CD4-positive, alpha-beta T cell treated with Interleukin-4 for 1 hour (primary cell): ENCODE measurements at regions not wholly inside any gene's neighbourhood (a gene's known extent, or its start where the extent isn't known, plus 50 kb on each side); places are given as distances from the start of the nearest gene placed in this dataset.
A peak's percentile ranks its signal among the peaks of the same experiment; 100 is the strongest.
"Not testable (repeated sequence)": the region's sequence is repeated elsewhere in the genome, so short reads cannot be mapped to it uniquely, and the experiment has no call there.

ENCODE experiments used
- DNase-seq, 2 donors: peaks; one replicate each; pipeline ENCODE4 v3.0.0-alpha.2; 2020 to 2022

DNA sequence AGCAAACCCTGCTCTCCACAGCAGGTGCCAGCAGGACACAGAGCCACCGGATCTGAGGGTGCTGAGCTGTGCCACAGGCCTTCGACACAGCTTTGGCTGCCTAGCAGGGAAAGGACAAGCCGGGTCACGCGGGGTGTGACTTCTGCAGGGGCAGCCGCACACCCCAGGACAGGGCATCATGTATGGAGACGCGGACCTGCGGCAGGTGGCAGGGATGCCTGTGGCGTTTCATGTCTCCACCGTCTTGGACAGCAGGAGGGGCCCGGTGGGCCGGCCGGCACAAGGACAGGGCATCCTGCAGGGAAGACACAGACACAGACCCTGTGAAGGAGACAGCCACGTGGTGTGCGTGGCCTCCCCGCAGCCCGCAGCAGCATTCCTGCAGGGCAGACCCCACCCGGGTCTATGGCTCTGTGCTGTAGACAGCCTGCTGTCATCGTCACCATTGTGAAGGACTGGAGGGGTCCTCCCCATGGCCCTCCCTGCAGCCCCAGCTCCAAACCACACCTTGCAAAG lies 109.2 kb downstream of the PDGFA start:
- no peak for DNase-seq

DNA sequence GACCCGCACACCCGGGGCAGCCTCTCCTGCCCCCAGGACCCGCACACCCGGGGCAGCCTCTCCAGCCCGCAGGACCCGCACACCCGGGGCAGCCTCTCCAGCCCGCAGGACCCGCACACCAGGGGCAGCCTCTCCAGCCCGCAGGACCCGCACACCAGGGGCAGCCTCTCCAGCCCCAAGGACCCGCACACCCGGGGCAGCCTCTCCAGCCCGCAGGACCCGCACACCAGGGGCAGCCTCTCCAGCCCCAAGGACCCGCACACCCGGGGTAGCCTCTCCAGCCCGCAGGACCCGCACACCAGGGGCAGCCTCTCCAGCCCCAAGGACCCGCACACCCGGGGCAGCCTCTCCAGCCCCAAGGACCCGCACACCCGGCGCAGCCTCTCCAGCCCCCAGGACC lies 108.5 kb downstream of the PDGFA start:
- DNase-seq: not testable (repeated sequence)

DNA sequence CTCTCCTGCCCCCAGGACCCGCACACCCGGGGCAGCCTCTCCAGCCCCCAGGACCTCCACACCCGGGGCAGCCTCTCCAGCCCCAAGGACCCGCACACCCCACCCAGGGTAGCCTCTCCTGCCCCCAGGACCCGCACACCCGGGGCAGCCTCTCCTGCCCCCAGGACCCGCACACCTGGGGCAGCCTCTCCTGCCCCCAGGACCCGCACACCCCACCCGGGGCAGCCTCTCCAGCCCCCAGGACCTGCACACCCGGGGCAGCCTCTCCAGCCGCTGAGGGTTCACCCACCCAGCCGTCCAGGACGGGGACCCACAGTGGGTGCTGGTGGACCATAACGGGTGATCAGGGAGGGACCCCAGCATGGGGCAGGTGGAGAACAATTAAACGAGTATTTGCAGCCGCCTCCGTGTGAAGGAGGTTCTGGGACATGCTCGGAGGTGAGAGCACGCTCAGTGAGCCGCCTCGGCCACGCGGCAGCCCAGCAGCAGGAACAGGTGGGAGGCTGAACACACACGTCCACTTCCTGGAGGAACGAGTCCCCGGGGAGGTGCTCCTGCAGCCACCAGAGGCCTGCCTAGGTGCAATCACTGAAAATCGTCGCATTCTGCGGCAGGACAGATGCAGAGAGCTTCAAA lies 107.9 kb downstream of the PDGFA start:
- no peak for DNase-seq

DNA sequence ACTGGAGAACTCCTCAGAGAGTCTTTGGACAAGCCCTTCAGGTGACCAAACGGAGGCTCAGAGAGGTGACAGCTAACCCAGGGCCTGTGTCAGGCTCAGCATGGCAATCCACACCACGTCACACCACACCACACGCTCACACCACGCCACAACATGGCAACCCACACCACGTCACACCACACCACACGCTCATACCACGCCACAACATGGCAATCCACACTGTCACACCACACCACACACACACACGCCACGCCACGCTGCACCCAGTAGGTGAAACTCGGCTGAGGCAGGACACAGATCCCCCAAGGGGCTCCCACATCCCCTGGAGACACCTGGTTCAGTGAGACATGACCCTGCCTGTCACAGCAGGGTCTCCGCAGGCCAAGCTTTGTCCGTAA lies 107.3 kb downstream of the PDGFA start:
- no peak for DNase-seq

DNA sequence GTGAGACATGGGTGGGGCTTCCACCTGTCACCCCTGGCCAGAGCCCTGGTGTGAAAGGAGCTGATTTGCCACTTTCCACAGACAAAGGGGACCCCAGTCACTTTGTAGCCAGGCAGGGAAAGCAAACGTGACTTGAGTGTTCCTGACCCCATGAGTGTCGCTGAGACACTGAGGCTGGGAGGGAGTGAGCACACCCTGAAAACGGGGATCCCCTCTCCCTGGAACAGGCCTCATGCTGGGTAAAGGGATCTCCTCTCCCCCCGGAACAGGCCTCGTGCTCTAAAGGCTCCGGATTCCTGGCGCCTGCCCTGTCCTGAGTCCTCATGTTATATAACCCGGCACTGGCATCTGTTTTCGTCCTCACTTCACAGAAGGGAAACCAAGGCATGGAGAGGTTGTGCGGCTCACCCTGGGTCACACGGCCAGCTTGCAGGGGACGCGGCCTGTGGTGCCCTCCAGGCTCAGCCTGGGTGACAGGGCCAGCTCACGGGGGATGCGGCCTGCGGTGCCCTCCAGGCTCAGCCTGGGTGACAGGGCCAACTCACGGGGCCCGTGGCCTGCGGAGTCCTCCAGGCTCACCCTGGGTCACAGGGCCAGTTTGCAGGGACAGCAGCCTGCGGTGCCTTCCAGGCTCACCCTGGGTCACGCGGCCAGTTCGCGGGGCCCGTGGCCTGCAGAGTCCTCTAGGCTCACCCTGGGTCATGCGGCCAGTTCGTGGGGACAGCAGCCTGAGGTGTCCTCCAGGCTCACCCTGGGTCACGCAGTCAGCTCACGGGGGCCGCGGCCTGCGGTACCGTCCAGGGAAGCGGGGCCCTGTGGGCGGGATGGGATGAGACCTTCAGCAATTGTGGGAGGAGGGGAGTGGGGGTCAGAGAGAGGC lies 104.7 kb downstream of the PDGFA start:
- DNase-seq: no peak

DNA sequence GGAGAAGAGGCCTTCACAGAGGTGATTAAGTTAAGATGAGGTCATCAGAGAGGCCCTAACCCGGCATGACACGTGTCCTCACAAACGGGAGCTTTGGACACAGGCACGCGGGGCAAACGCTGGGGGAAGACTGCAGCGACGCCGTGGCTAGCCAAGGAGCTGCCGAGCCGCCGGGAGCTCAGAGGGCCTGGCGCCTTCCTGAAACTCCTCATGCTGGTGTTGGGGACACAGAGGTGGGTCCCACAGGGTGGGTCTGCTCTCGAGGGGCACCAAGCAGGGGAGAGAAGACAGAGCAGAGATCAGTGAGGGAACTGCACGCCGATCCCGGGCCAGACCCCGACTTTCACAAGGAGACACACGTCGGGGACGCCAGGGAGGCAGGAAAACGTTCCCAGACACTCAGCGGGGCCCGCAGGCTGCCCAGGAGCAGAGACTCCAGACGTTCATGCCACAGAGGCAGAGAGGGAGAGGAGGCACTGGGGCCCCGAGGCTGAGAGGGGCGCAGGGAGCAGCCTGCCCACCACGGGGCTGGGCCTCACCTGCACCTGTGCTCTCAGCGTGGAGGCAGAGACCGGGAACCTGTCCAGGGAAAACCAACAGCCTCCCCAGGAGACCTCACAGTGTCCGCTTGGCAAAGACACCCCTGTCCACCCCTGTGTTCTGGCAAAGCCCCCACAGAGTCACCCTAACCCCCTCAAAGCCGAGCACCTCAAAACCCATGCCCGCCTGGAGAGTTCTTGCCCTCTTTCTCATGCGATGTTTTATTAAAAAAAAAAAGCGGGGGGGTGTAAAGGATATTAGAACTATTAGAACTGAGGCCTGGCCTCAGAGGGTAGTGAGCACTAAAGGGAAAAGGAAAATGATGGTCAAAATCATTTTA lies 103.8 kb downstream of the PDGFA start:
- no peak for DNase-seq

DNA sequence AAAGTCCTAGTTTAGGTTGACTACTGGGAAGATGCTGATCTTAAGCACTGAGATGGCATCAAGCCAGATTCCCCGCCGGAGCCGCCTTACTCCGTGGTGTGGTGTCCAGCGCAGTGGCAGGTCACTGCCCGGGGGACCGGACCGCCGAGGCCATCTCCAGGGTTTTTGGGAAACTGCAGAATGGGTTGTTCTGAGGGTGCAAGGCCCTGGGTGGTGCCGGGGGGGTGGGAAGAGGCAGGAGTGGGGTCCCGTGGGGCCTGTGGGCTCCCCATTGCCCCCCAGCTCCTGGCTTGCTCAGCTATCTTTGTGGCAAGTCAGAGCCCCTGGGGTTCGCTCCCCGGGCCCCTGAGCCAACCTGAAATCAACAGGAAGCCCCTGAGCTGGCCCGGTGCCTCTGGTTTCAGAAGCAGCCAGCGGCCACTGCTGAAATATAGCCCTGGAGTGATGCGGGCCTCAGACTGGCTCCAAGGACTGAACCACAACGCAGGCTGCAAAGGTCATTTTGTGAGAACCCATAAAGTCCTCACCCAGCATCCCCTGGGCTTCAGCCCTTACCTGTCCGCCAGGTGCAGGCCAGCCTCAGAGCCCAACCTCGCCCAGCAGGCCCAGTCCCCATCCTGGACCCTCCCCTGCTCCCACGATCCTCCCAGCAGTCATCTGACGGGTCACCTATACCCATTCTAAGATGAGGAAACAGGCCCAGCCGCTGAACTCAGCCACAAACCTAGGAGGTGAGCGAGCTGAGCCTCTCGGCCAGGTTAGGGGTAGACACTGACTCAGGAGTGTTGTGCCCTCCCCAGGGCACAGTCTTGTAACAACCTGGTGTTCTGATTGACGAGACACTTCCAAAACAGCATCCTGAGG lies 102.7 kb downstream of the PDGFA start:
- DNase-seq: no peak

DNA sequence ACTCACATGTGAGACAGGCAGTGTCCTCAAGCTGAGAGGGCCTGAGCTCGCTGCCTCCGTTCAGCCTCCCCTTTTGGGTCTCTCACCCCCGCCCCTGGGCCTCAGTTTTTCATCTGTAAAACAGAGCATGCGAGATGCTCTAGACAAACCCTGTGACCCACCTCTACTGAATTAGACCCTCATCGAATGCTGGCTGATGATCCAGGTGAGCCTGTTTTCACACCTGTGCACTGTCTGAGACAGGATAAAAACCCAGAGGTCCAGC lies 102.1 kb downstream of the PDGFA start:
- no peak for DNase-seq

DNA sequence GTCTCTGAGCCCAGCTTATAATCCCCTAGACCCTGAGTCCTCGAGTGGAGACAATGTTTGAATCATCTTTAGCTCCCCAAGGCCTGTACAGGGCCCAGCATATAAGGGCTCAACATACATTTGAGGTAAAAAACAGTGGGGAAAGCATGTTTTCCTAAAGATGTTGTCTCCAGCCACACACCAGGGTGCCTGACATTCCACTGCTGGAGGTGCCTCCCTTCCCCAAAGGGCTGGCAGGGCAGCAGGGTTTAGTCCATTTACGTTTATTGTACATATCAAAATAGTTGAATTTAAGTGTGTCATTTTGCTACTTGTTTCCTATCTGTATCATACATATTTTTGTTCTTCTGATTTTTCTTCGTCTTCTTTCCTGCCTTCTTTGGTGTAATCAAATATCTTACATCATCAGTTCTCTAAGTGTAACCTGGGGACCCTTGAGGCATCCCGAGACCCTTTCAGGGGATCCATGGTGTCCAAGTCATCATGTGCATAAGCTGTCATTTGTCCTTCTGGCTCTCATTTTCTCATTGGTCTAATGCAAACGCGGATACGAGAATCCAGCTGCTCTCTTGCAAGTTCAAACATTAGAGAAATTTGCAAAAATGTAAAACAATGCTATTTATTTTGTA lies 101.6 kb downstream of the PDGFA start:
- DNase-seq: no peak

DNA sequence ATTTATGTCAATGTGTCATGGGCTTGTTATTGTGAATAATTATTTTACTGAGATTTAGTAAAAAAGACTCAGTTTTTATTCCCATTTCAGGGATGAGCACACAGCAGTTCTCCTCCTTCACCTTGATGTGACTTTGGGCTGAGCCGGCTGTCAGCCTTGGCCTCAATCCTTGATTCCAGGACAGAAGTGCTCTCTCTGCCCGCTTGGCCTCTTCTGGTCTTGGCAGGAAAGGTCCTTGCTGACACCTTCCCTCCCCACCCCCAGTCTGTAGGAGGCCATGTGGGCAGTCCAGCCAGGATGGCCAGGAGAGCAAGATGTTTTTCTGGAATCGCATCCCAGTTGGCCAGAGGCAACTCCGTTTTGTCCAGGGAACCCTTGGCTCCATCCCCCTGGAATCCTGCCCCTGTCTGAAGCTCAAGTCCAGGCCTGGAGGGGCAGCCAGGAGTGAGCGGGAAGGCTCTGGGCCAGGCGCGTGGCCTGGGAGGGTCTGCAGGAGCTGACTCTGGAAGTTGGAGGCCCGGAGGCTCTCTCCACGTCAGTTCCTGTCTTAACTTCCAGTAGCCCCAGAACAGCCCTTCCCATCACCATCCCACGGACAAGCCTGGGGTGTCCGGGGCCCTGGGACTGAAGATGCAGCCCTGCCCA lies 100.9 kb downstream of the PDGFA start:
- DNase-seq: no peak

DNA sequence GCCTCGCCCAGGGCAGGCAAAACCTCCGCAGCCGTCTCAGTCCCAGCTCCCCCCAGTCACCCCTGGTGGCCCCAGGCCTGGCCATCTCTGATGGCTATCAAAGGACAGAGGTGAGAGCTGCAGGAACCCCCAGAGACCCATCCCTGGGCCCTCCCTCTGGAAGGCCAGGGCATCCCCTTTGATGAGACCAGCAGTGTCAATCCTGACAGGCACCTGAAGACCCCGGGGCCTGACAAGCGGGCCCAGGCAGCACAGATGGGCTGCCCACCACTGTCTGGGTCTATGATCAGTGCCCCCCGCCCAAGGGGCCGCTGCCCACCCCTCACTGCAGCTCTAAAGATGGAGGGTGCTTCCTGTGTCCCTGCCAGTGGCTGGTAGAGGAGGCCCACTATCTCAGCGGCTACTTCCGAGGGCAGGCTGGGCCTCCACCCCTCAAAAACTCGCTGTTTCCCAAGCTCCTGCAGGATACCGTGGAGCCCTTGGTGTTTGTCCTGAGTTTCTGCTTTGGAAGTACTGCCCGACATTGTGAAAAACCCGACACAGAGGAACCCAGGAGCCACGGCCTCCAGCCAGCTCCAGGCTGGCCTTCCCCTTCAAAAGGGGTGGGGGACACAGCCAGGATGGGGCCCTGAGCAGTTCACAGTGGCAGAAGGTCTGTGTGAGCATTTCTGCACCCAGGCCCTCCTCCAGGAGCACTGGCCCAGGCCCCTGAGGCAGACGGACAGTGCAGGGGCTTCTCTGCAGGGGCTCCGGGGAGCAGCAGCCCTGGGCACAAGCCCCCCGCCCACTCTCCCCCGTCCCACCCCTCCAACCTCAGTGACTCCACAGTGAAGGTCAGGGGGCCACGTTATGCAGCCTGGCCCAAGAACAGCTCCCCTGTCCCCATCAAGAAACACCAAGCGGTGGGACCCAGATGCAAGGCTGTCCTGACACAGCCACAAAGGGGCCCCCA lies 99.2 kb downstream of the PDGFA start:
- DNase-seq: no peak

DNA sequence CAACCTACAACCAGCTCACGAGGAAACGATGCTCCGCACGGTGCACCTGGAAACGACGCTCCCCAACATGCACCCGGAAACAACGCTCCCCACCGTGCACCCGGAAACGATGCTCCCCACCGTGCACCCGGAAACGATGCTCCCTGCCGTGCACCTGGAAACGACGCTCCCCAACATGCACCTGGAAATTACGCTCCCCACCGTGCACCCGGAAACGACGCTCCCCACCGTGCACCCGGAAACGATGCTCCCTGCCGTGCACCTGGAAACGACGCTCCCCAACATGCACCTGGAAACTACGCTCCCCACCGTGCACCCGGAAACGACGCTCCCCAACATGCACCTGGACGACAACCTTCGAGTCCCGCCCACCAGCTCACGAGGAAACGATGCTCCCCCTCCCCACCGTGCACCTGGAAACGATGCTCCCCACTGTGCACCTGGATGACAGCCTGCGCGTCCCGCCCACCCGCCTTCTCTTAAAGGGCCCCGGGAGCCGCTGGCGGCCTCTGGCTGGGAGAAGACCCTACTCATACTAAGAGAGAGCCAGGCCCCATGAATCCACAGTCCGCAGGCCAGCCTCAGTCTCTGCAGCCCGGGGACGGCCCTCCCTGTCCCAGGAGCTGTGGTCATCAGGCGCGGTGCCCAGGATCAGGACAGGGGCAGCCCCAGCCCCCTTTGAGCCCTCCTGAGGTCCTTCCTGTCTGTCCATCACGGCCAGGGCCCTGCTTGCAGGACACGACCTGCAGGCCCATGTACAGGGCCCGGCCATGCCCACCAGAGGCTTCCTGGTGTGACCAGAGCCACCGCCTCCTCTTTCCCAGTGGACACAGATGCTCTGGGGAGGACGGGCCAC lies 98.3 kb downstream of the PDGFA start:
- peak in 1 of 2 donors; percentile 16 for DNase-seq

DNA sequence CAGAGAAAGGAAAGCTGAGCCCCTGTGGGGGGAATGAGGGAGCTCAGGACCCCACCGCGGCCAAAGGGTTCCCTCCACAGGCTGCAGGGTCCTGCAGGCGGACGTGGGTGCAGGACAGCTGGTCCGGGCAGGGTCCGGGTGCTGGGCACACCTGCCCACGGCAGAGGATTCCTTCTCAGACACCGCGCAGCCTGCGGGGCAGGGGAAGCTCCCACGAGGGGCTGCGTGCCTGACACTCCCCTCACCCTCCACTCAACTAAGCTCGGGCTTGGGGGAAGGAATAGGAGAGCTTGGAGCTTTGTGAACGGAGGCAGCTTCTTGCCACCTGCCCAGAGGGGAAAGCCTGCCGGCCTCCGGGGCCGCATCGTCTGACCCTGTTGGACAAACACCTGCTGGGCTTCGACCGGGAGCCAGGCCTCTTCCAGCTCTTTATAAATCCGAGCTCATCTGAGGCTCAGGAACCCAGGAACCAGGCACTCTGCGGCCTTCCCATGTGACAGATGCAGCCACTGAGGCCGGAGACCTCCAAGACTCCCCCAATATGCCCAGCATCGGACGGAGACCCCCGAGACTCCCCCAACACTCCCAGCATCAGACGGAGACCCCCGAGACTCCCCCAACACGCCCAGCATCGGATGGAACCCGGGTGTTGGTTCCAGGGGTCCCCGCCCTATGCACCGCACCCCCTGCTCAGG lies 97.3 kb downstream of the PDGFA start:
- no peak for DNase-seq

DNA sequence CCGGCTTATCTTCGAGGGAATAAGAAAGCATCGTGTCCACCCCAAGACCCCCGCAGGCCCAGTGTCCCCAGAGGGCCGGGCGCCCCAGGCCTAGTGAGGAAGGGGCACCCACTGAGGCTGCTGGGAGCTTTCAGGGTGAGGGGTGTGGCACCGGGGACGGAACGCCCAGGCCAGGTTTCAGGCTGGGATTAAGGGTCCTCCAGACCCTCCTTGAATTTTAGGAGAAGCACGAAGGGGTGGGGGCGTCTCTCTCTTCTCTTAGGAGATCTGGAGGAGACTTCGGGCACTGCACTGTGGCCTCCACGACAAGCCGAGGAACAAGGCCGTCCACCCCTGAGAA lies 96.8 kb downstream of the PDGFA start:
- DNase-seq: no peak

DNA sequence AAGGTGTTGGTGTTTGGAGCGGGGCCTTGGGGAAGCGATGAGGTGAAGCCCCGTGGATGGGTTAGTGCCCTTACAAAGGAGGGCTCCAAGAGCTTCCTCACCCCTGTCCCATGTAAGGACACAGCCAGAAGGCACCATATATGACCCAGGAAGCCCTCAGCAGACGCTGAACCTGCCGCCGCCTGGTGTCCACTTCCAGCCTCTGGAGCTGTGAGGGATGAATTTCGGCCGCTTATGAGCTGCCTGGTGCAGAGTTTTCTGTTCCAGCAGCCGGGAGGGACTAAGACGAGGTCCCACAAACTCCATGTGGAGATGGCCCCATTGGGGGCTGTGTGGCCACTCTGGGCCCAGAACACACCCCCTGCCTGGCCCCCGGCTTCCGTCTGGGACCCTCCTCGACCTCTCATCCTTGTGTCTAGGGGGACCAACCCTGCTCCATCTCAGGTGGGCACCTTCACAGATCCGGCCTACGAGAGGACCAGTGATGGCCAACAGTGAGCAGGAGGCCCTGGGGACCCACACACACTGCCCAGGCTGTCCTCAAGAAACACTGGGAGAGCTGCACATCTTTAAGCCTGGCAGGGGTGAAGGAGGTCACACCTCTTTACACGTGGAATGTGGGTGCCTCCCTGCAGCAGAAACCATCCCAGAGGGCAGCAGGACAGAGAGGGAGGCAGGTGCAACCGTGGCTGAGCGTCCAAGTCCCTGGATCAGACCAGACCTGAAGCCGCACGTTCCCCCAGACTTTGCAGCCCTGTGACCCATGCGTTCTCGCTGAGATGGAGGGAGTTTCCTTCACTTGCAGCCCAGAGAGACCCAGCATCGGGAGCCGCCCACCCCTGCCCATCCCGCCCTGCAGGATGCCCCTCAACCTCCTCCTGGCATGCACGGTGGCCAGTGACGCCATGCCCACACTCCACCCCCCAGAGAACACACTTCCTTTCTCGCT lies 96.1 kb downstream of the PDGFA start:
- DNase-seq: no peak

DNA sequence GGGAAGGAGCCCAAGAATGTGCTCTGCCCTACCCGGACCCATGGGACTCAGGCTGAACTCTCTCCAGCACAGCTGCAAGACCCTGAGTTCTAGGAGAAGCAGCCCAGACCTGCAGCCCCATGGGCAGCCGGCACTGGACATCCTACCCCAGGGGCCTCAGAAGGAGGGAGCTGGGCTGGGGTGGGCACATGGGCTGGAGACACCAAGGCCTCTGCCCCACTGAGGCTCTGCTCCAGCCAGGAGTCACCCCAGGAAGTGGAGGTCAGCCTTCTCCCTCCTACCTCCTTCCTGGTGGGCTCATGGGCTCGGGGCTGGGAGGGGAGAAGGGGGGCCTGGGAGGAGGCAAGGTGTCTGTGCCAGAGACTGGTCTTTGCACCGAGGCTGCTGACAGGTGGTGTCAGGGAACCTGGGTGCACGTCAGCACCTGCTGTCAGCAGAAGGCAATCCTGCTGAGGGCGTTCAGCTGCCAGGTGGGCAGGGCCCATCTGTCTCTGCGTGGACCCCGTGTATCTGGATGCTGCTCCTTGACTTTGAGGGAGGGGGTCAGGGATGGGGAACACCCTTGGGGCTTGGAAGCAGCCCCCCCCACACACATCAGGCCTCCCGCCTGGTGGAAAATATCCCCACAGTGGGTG lies 95.2 kb downstream of the PDGFA start:
- no peak for DNase-seq
